ENCODE measurements at regions not wholly inside any gene's neighbourhood (a gene's known extent, or its start where the extent isn't known, plus 50 kb on each side); places are given as distances from the start of the nearest gene placed in this dataset.

- H3K4me1 ChIP-seq (replicated peaks in 1 of 2; ENCODE audit: control insufficient read depth in 2 of 2, insufficient read depth in 2 of 2, low read length in 2 of 2): peaks cover 3 to 4% of the 10 kb centered on the region in 2 experiments; a peak in 3 of 5 replicates
- H2AFZ ChIP-seq (ENCODE audit: low read depth, low read length): no peak overlapping the region
- ATAC-seq (no peak), DNase-seq (ENCODE audit: extremely low read depth in 1 of 4, low spot score in 3 of 4) (no peak), FAIRE-seq (peak; percentile 6)
- H3K79me2 ChIP-seq (ENCODE audit: control insufficient read depth, insufficient read depth, low read length): no peaks in the 10 kb centered on the region
- no peaks in the 10 kb centered on the region for H3K9me3 ChIP-seq (replicated peaks; ENCODE audit: control insufficient read depth, insufficient read depth, low read depth, low read length)
- H3K27ac ChIP-seq (ENCODE audit: extremely low read depth, low read depth, low read length): no peak overlapping the region
- in situ Hi-C loops (cut with MboI) (no loop called here), intact Hi-C loops (cut with micrococcal nuclease) (no loop called here)
- H3K9ac ChIP-seq (ENCODE audit: insufficient read depth in 1 of 2, low read depth in 2 of 2, low read length in 2 of 2): no peak overlapping the region
- H3K9me1 ChIP-seq (ENCODE audit: control insufficient read depth, insufficient read depth, low read length): no peaks in the 10 kb centered on the region
- H3K4me2 ChIP-seq (ENCODE audit: insufficient read depth, low read length): no peak overlapping the region
- H3K27me3 ChIP-seq (ENCODE audit: control insufficient read depth in 2 of 2, insufficient read depth in 2 of 2, low read length in 2 of 2): peaks cover 8 to 45% of the 10 kb centered on the region in 2 experiments
- H3K36me3 ChIP-seq (ENCODE audit: control insufficient read depth, insufficient read depth, low read length): no peaks in the 10 kb centered on the region
- no peak overlapping the region for H3K4me3 ChIP-seq
- no peaks in the 10 kb centered on the region for H4K20me1 ChIP-seq (replicated peaks; ENCODE audit: control insufficient read depth, insufficient read depth, low read length)
- ChIA-PET CTCF (ENCODE audit: low intra/inter-chr PET ratio) (no interaction called here), POLR2A (interaction anchor here (1.0 to 1.2 kb wide), 2 partner anchors 10 to 16 kb away, joined by 3 to 4 read pairs; no protein-coding TSS in a partner anchor)
- TF ChIP-seq XRCC3 (IDR thresholded peaks at IDR 0.05) (no peak), USF2 (CRISPR knock-in tag; IDR thresholded peaks at IDR 0.05) (no peak), ZNF511 (CRISPR knock-in tag; IDR thresholded peaks at IDR 0.05) (no peak), ZFP36 (IDR thresholded peaks at IDR 0.05; ENCODE audit: low read depth, low read length, partially characterized antibody) (no peak), SMAD2 (IDR thresholded peaks at IDR 0.05; ENCODE audit: low read depth, low read length) (no peak), LCOR (CRISPR knock-in tag; IDR thresholded peaks at IDR 0.05) (no peak), E2F3 (CRISPR knock-in tag; IDR thresholded peaks at IDR 0.05) (no peak), EGR1 (conservative IDR thresholded peaks at IDR 0.05) (no peak), FOXJ2 (tag; IDR thresholded peaks at IDR 0.05) (no peak), MED1 (CRISPR knock-in tag; IDR thresholded peaks at IDR 0.05; ENCODE audit: borderline replicate concordance) (no peak), COPS2 (conservative IDR thresholded peaks at IDR 0.05) (no peak), LEF1 (IDR thresholded peaks at IDR 0.05) (no peak), TFAM (CRISPR knock-in tag; conservative IDR thresholded peaks at IDR 0.05) (no peak), ZNF253 (CRISPR knock-in tag; conservative IDR thresholded peaks at IDR 0.05) (no peak), FOXJ3 (CRISPR knock-in tag; IDR thresholded peaks at IDR 0.05) (no peak), PHB (CRISPR knock-in tag; IDR thresholded peaks at IDR 0.05) (no peak), KAT7 (CRISPR knock-in tag; IDR thresholded peaks at IDR 0.05; ENCODE audit: borderline replicate concordance) (no peak), RNF219 (CRISPR knock-in tag; IDR thresholded peaks at IDR 0.05) (no peak), MYNN (IDR thresholded peaks at IDR 0.05) (no peak), MYNN (CRISPR knock-in tag; IDR thresholded peaks at IDR 0.05) (no peak)
- no TSS peak for BruUV-seq (replicated peaks)
- 3% methylated on average over 3 of the region's 3 CpGs for WGBS (ENCODE audit: insufficient coverage, low coverage, missing lambda C conversion rate)
Measured at GRCh38 chr6:4398791-4399190, 263.4 kb upstream of the ECI2 start.

Measured in K562 (cell line).